ENCODE measurements at regions not wholly inside any gene's neighbourhood (a gene's known extent, or its start where the extent isn't known, plus 50 kb on each side); places are given as distances from the start of the nearest gene placed in this dataset.

- Mint-ChIP-seq H3K36me3 (ENCODE audit: low read depth) (no peaks in the 10 kb centered on the region), H3K9me3 (no peaks in the 10 kb centered on the region), H3K27me3 (ENCODE audit: low read depth, poor library complexity) (peaks cover 2% of the 10 kb centered on the region), H3K27ac (no peak overlapping the region), H3K4me3 (peak overlapping the region; percentile 56), H3K4me1 (peaks cover 55% of the 10 kb centered on the region)
- peak; percentile 88 for DNase-seq
- TF ChIP-seq CTCF (IDR thresholded peaks at IDR 0.05) = peak; percentile 92
Measured at GRCh38 chr13:99656092-99656745, 154.9 kb downstream of the TM9SF2 start.

- H3K4me1 Mint-ChIP-seq = peaks cover 52% of the 10 kb centered on the region
- H3K27ac Mint-ChIP-seq = no peak overlapping the region
- no peaks in the 10 kb centered on the region for H3K36me3 Mint-ChIP-seq (ENCODE audit: low read depth)
- H3K9me3 Mint-ChIP-seq = no peaks in the 10 kb centered on the region
- DNase-seq = no peak
- peaks cover 2% of the 10 kb centered on the region for H3K27me3 Mint-ChIP-seq (ENCODE audit: low read depth, poor library complexity)
- H3K4me3 Mint-ChIP-seq = no peak overlapping the region
- no peak for TF ChIP-seq CTCF (IDR thresholded peaks at IDR 0.05)
Measured at GRCh38 chr13:99655351-99656091, 154.2 kb downstream of the TM9SF2 start.

GRCh38 chr13:99654076-99654475 lies 152.8 kb downstream of the TM9SF2 start:
- no peaks in the 10 kb centered on the region for H3K9me3 Mint-ChIP-seq
- DNase-seq = no peak
- no peaks in the 10 kb centered on the region for H3K36me3 Mint-ChIP-seq (ENCODE audit: low read depth)
- peaks cover 2% of the 10 kb centered on the region for H3K27me3 Mint-ChIP-seq (ENCODE audit: low read depth, poor library complexity)
- H3K4me1 Mint-ChIP-seq = peaks cover 37% of the 10 kb centered on the region
- TF ChIP-seq CTCF (IDR thresholded peaks at IDR 0.05) = no peak
- H3K4me3 Mint-ChIP-seq = no peak overlapping the region
- H3K27ac Mint-ChIP-seq = no peak overlapping the region

GRCh38 chr13:99653526-99653925 lies 152.3 kb downstream of the TM9SF2 start:
- Mint-ChIP-seq H3K9me3 (no peaks in the 10 kb centered on the region), H3K4me1 (peaks cover 32% of the 10 kb centered on the region), H3K27ac (no peak overlapping the region), H3K4me3 (no peak overlapping the region), H3K27me3 (ENCODE audit: low read depth, poor library complexity) (peaks cover 2% of the 10 kb centered on the region), H3K36me3 (ENCODE audit: low read depth) (no peaks in the 10 kb centered on the region)
- no peak for DNase-seq
- no peak for TF ChIP-seq CTCF (IDR thresholded peaks at IDR 0.05)

- DNase-seq = no peak
- Mint-ChIP-seq H3K4me3 (no peak overlapping the region), H3K4me1 (peaks cover 25% of the 10 kb centered on the region), H3K27ac (no peak overlapping the region), H3K36me3 (ENCODE audit: low read depth) (no peaks in the 10 kb centered on the region), H3K27me3 (ENCODE audit: low read depth, poor library complexity) (peaks cover 2% of the 10 kb centered on the region), H3K9me3 (no peaks in the 10 kb centered on the region)
- no peak for TF ChIP-seq CTCF (IDR thresholded peaks at IDR 0.05)
Measured at GRCh38 chr13:99652901-99653300, 151.6 kb downstream of the TM9SF2 start.

GRCh38 chr13:99652141-99652540 lies 150.9 kb downstream of the TM9SF2 start:
- no peaks in the 10 kb centered on the region for H3K9me3 Mint-ChIP-seq
- TF ChIP-seq CTCF (IDR thresholded peaks at IDR 0.05) = no peak
- H3K4me3 Mint-ChIP-seq = no peak overlapping the region
- no peak overlapping the region for H3K27ac Mint-ChIP-seq
- peaks cover 18% of the 10 kb centered on the region for H3K4me1 Mint-ChIP-seq
- H3K27me3 Mint-ChIP-seq (ENCODE audit: low read depth, poor library complexity) = peaks cover 5% of the 10 kb centered on the region
- no peak for DNase-seq
- no peaks in the 10 kb centered on the region for H3K36me3 Mint-ChIP-seq (ENCODE audit: low read depth)
